GM12865 (cell line): ENCODE measurements at regions not wholly inside any gene's neighbourhood (a gene's known extent, or its start where the extent isn't known, plus 50 kb on each side); places are given as distances from the start of the nearest gene placed in this dataset.
A peak's percentile ranks its signal among the peaks of the same experiment; 100 is the strongest.

Source experiments
- DNase-seq: peaks from one replicate; pipeline ENCODE4 v3.0.0; 2010; ENCODE audit warnings: low read depth
- H3K4me3 ChIP-seq: 2 replicates; pipeline ENCODE4 v1.5.1; 2011; ENCODE audit warnings: mild to moderate bottlenecking, low read depth, low read length, control low read depth
- TF ChIP-seq, protein P1 (sequence below): IDR thresholded peaks from 2 replicates; pipeline ENCODE4 v1.5.1; 2011; ENCODE audit warnings: low read length, control low read depth, low read depth, inconsistent platforms; ENCODE audit not compliant: insufficient read depth; ENCODE audit errors: missing control alignments

DNA sequence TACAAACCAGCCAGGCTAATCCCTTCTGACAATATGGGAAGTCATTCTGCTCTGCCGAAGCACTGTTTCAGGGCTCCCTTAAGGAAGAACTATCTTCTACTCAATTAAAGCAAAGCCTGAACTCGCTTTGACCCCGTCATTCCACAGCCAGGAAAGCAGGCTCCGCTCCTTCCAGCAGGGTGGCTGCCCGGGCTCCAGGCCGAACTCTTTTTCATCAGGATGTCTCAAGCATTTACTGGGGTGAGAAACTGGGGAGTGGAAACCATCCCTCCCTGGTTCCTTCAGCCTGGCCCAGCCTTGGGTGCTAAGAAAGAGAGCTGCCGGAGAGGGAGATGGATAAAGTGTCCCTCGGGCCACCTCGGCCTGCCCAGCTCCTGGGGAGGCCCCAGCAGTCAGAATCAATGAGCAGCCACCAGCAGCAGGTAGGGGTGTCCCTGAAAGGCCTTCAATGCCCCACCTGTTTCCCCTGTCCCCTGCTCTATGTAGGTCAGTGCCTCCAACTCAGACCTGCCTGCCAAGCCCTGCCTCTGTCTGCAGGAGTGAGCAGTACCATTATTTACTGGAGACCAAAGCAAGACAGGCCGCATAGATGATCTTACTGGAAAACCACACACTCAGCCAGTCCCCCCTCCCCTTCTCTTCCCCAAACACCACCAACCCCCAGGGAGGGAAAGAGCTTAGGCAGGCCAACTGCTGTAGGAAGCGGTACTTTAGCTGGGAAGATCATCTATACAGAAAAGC is 225.6 kb upstream of the TLE3 start:
- TF ChIP-seq, protein P1, sequence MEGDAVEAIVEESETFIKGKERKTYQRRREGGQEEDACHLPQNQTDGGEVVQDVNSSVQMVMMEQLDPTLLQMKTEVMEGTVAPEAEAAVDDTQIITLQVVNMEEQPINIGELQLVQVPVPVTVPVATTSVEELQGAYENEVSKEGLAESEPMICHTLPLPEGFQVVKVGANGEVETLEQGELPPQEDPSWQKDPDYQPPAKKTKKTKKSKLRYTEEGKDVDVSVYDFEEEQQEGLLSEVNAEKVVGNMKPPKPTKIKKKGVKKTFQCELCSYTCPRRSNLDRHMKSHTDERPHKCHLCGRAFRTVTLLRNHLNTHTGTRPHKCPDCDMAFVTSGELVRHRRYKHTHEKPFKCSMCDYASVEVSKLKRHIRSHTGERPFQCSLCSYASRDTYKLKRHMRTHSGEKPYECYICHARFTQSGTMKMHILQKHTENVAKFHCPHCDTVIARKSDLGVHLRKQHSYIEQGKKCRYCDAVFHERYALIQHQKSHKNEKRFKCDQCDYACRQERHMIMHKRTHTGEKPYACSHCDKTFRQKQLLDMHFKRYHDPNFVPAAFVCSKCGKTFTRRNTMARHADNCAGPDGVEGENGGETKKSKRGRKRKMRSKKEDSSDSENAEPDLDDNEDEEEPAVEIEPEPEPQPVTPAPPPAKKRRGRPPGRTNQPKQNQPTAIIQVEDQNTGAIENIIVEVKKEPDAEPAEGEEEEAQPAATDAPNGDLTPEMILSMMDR, result no peak
- DNase-seq, result no peak
- H3K4me3 ChIP-seq, result no peak overlapping the region

- H3K4me3 ChIP-seq, result no peak overlapping the region
- peak; percentile 68 for DNase-seq
- TF ChIP-seq, protein P1, result no peak
These were observed 224.4 kb upstream of the TLE3 start for GRCh38 chr15:70322051-70322668.

- no peak overlapping the region for H3K4me3 ChIP-seq
- no peak for DNase-seq
- TF ChIP-seq, protein P1, result no peak
These were observed 223.6 kb upstream of the TLE3 start for GRCh38 chr15:70321172-70321819.

GRCh38 chr15:70320482-70320881 is 222.8 kb upstream of the TLE3 start:
- H3K4me3 ChIP-seq, result no peak overlapping the region
- peak; percentile 40 for DNase-seq
- TF ChIP-seq, protein P1, result no peak

DNA sequence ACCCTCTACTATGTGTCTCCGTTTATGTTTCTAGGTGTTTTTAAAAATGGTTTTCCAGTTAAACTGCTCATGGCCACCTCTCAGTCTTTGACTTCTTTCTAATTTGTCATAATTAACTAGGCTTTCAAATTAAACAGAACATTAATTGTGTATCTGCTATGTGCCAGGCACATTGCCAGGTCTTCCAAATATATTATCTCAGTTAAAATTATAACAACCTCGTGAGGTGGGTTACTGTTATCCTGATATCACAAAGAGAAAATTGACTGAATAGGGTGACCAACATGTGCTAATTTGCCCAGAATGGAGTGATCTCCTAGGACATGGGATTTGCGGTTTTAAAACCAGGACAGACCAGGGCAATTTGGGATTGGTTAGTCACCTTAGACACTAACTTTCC is 222.4 kb upstream of the TLE3 start:
- DNase-seq, result no peak
- TF ChIP-seq, protein P1, result no peak
- H3K4me3 ChIP-seq, result no peak overlapping the region

GRCh38 chr15:70319466-70319865 is 221.7 kb upstream of the TLE3 start:
- H3K4me3 ChIP-seq, result peak overlapping the region; percentile 21
- TF ChIP-seq, protein P1, result no peak
- DNase-seq, result peak; percentile 87
